Loucy (cell line): ENCODE measurements at regions not wholly inside any gene's neighbourhood (a gene's known extent, or its start where the extent isn't known, plus 50 kb on each side); places are given as distances from the start of the nearest gene placed in this dataset.

Experiments
- H2AFZ ChIP-seq: fragments of 200-600 bp; sonication (generic); 2 replicates; pipeline ENCODE4 v1.6.0; 2016; ENCODE audit warnings: antibody characterized with exemption, mild to moderate bottlenecking, low read length, moderate library complexity
- H3F3A ChIP-seq: fragments of 200-600 bp; 2 replicates; pipeline ENCODE4 v1.6.0; 2016; ENCODE audit warnings: antibody characterized with exemption, low read depth, mild to moderate bottlenecking
- H3K27me3 ChIP-seq: fragments of 200-600 bp; sonication (generic); 2 replicates; pipeline ENCODE4 v1.6.1; 2014; ENCODE audit warnings: low read length, mild to moderate bottlenecking; ENCODE audit not compliant: insufficient read depth, poor library complexity, severe bottlenecking
- H3K36me3 ChIP-seq: fragments of 200-600 bp; sonication (generic); 2 replicates; pipeline ENCODE4 v1.6.1; 2016; ENCODE audit warnings: low read length; ENCODE audit not compliant: insufficient read depth
- H3K4me1 ChIP-seq: fragments of 200-600 bp; sonication (generic); 2 replicates; pipeline ENCODE4 v1.5.1; 2014; ENCODE audit warnings: low read length, mild to moderate bottlenecking; ENCODE audit not compliant: insufficient read depth, poor library complexity, severe bottlenecking
- H3K4me2 ChIP-seq: fragments of 200-600 bp; sonication (generic); 2 replicates; pipeline ENCODE4 v1.6.0; 2014; ENCODE audit warnings: antibody characterized with exemption, low read length, low read depth, mild to moderate bottlenecking; ENCODE audit not compliant: poor library complexity, severe bottlenecking
- H3K4me3 ChIP-seq: fragments of 200-600 bp; sonication (generic); 2 replicates; pipeline ENCODE4 v1.5.1; 2014; ENCODE audit warnings: low read length, mild to moderate bottlenecking, mixed read lengths; ENCODE audit not compliant: poor library complexity, severe bottlenecking
- H3K79me2 ChIP-seq: fragments of 200-600 bp; sonication (generic); 2 replicates; pipeline ENCODE4 v1.6.1; 2014; ENCODE audit warnings: low read length; ENCODE audit not compliant: insufficient read depth
- H3K9ac ChIP-seq: fragments of 200-600 bp; sonication (generic); 2 replicates; pipeline ENCODE4 v1.6.0; 2014; ENCODE audit warnings: mild to moderate bottlenecking, low read depth, low read length, moderate library complexity; ENCODE audit not compliant: poor library complexity, severe bottlenecking
- H3K9me2 ChIP-seq: fragments of 200-600 bp; sonication (generic); replicated peaks from 2 replicates; pipeline ENCODE4 v1.6.1; 2016; ENCODE audit warnings: low read depth, low read length, mixed read lengths
- H3K9me3 ChIP-seq: fragments of 200-600 bp; sonication (generic); 2 replicates; pipeline ENCODE4 v1.6.1; 2014; ENCODE audit warnings: mild to moderate bottlenecking, antibody characterized with exemption, low read length, low read depth; ENCODE audit not compliant: insufficient read depth
- H4K20me1 ChIP-seq: fragments of 200-600 bp; sonication (generic); 2 replicates; pipeline ENCODE4 v1.6.0; 2014; ENCODE audit warnings: antibody characterized with exemption, low read length, mild to moderate bottlenecking; ENCODE audit not compliant: insufficient read depth, poor library complexity, severe bottlenecking
- CTCF ChIP-seq: fragments of 200-600 bp; sonication (generic); conservative IDR thresholded peaks from 2 replicates; pipeline ENCODE4 v1.5.1; 2014; ENCODE audit warnings: mild to moderate bottlenecking, antibody characterized with exemption, low read length
- EZH2phosphoT487 ChIP-seq: fragments of 200-600 bp; IDR thresholded peaks from 2 replicates; pipeline ENCODE4 v1.6.1; 2018; ENCODE audit warnings: antibody characterized with exemption, mild to moderate bottlenecking, moderate library complexity, borderline replicate concordance

GRCh38 chr15:26050984-26051383 lies 187.9 kb upstream of the ATP10A start:
- Histone ChIP-seq H3K27me3 (no peaks in the 10 kb centered on the region), H3K9me3 (peaks cover 6% of the 10 kb centered on the region; the same call in 1 of the 2 replicates), H3K4me3 (no peak overlapping the region), H4K20me1 (no peaks in the 10 kb centered on the region), H3K79me2 (no peaks in the 10 kb centered on the region), H3K4me2 (no peak overlapping the region), H3F3A (no peaks in the 10 kb centered on the region), H2AFZ (no peak overlapping the region), H3K9ac (no peak overlapping the region), H3K36me3 (no peaks in the 10 kb centered on the region), H3K4me1 (no peaks in the 10 kb centered on the region), H3K9me2 (no peaks in the 10 kb centered on the region)
- no peak for TF ChIP-seq CTCF
- TF ChIP-seq EZH2phosphoT487, result no peak

GRCh38 chr15:26049900-26050657 lies 187.0 kb upstream of the ATP10A start:
- no peak overlapping the region for H3K9ac ChIP-seq
- no peaks in the 10 kb centered on the region for H3K27me3 ChIP-seq
- H3K4me2 ChIP-seq, result no peak overlapping the region
- no peaks in the 10 kb centered on the region for H3F3A ChIP-seq
- H3K9me2 ChIP-seq, result no peaks in the 10 kb centered on the region
- TF ChIP-seq CTCF (no peak), EZH2phosphoT487 (no peak)
- H3K36me3 ChIP-seq, result no peaks in the 10 kb centered on the region
- no peaks in the 10 kb centered on the region for H3K79me2 ChIP-seq
- H3K4me1 ChIP-seq, result no peaks in the 10 kb centered on the region
- H3K9me3 ChIP-seq, result peaks cover 6% of the 10 kb centered on the region; the same call in 1 of the 2 replicates
- H4K20me1 ChIP-seq, result no peaks in the 10 kb centered on the region
- no peak overlapping the region for H3K4me3 ChIP-seq
- no peak overlapping the region for H2AFZ ChIP-seq

GRCh38 chr15:26048669-26049068 lies 185.5 kb upstream of the ATP10A start:
- no peaks in the 10 kb centered on the region for H3K36me3 ChIP-seq
- H3K79me2 ChIP-seq, result no peaks in the 10 kb centered on the region
- H3F3A ChIP-seq, result no peaks in the 10 kb centered on the region
- H2AFZ ChIP-seq, result no peak overlapping the region
- H3K4me1 ChIP-seq, result no peaks in the 10 kb centered on the region
- no peak overlapping the region for H3K9ac ChIP-seq
- no peaks in the 10 kb centered on the region for H4K20me1 ChIP-seq
- H3K27me3 ChIP-seq, result no peaks in the 10 kb centered on the region
- H3K4me2 ChIP-seq, result no peak overlapping the region
- TF ChIP-seq CTCF, result no peak
- TF ChIP-seq EZH2phosphoT487, result no peak
- no peak overlapping the region for H3K4me3 ChIP-seq
- H3K9me3 ChIP-seq, result peaks cover 6% of the 10 kb centered on the region; the same call in 1 of the 2 replicates
- H3K9me2 ChIP-seq, result no peaks in the 10 kb centered on the region
